ENCODE measurements at regions not wholly inside any gene's neighbourhood (a gene's known extent, or its start where the extent isn't known, plus 50 kb on each side); places are given as distances from the start of the nearest gene placed in this dataset.

DNA sequence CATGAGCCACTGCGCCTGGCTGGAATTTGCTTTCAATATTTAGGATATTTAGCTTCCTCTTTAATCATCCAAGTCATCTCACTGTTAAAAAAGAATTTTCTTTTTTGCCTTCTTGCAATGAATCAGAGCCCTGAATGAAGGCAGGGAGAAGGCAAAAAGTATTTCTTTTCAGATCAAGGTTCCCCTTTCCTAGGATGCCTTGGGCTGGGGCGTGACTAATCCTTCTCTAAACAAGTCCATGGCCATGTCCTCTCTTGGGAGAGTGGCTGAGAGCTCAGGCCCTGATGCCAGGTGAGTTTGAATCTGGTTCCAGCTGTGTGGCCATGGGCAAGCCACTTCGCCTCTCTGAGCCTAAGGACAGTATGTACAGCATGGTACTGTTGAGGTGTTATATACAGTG lies 84.8 kb upstream of the NEURL1B start:
- TF ChIP-seq CTCF (IDR thresholded peaks at IDR 0.05), result no peak
- no peak for TF ChIP-seq POLR2A (IDR thresholded peaks at IDR 0.05)
